Activated naive CD4-positive, alpha-beta T cell treated with Interleukin-2 at 50 U/mL for 16 hours (primary cell): ENCODE measurements at regions not wholly inside any gene's neighbourhood (a gene's known extent, or its start where the extent isn't known, plus 50 kb on each side); places are given as distances from the start of the nearest gene placed in this dataset.
"Not testable (repeated sequence)": the region's sequence is repeated elsewhere in the genome, so short reads cannot be mapped to it uniquely, and the experiment has no call there.

ENCODE experiments used
- DNase-seq: peaks from one replicate; pipeline ENCODE4 v3.0.0-alpha.2; 2020

DNA sequence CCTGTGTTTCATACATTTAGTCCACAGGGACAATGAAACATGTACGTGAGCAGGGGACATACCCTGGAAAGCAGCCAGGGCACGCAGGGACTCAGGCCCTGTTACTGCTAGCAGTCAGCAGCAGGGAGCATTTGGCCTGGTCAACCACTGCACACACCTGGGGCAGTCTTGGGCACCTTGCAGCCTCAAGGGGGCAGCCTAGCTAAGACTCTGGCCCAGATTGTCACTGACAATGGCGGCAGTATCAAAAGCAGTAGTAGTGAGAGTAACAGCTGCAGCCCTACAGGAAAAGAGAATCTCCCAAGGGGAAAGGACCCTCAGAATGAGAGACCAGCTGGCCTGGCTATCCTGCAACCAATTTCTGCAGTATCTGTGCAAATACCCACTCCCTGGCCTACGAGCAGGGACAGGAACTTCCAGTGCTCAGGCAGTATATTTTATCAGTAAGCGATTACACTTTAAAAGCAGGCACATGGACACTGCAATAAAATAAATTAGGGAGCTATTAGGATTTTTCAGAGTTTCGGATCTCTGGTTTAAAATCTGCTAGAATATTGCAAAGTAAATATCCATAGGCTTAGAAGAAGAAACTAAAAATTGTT lies 475.6 kb downstream of the LTN1 start:
- peak; percentile 59 for DNase-seq

DNA sequence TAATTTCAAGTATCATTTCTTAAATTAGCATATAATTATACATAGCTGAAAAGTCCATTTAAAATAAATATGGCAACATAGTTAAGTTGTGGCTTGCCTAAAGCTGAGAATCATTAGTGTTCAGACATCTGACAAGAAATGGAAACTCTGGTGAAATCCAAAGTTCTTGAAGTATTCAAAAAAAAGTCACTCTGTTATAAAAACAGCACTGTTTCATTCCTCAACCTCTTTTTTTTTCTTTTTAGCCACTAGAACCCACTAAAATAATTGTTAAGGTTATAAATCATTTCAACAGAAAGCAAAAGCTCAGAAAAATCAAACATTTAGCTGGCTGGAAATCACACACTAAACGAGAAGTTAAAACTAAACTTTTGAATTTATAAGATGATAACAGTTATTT lies 476.7 kb downstream of the LTN1 start:
- no peak for DNase-seq

- no peak for DNase-seq
Observed at GRCh38 chr21:28513428-28513827, 479.2 kb downstream of the LTN1 start.

- DNase-seq, result no peak
Observed at GRCh38 chr21:28509031-28509430, 483.6 kb downstream of the LTN1 start.

GRCh38 chr21:28508126-28508525 lies 484.6 kb downstream of the LTN1 start:
- DNase-seq, result no peak

DNA sequence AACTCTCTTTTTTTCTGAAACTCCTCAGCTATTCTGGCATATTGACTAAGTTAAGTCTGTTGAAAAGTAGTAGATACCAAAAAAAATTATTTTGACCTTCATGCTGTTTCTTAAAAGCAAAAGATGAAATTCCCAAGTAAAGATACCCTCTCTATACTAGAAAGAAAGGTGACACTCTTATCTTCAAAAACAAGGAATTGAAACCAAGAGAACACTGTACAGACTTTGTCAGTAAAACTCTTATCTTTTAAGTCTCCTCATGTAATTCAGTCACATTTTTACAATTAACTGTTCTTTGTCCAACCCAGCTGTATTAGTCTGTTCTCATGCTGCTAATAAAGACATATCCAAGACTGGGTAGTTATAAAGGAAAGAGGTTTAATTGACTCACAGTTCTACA lies 496.2 kb downstream of the LTN1 start:
- DNase-seq, result no peak

DNA sequence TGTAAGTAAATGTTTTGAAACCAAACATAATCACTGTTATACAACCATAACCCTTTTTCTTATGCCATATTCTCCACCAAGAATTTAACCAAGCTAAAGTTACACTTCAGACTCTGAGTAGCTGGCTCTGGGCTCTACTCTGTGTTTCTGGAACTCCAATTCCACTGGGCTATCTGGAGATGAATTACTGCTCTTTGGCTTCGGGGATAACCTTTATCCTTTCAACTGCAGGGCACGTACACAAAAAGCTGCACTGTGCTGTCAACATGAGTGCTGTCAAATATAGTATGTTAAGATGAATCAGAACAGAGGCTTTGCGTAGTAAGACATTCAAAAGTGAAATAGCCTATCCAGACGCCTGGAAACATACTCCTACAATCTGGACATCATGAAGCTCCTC lies 500.6 kb downstream of the LTN1 start:
- no peak for DNase-seq

DNA sequence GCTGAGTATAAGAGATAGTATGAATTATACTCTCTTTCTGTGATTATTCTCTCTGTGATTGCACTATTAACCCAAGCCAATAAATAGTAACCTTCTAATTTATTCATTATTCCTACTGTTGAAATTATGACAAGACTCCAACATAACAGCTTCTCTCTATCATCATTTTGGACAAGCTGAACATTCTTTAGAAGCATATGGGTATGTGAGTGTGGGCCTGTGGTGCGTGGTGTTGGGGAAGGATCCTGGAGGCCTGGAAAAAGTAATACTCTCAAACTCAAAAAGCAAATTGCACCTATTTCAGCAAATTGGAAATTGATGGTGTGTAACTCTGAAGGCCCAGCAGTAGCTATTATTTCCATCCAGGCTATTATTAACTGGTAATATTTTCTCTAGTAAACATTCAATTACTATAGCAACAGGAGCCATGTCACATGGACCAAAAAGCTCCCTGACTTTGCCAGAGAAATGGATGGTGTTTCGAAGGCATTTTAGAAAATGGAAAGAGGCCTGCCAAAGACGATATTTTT lies 502.8 kb downstream of the LTN1 start:
- no peak for DNase-seq

DNA sequence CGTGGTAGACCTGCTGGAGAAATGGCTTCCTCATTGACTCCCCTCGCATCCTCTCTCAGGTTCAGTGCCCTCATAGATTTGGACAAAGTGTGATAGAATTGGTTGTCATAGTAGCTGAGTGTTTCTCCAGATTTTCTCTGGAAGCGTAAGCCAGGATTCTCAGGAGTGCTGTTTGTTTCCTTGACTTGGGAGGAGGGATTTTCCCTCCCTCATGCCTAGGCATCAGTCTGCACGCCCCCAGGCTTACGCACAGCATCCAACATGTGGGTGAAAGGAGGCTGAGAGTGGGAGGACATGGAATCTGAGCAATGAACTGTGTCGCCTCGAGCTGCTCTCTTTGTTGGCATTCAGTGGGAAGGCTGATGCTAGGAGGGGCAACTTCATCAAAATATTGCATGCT lies 503.5 kb downstream of the LTN1 start:
- DNase-seq, result no peak

DNA sequence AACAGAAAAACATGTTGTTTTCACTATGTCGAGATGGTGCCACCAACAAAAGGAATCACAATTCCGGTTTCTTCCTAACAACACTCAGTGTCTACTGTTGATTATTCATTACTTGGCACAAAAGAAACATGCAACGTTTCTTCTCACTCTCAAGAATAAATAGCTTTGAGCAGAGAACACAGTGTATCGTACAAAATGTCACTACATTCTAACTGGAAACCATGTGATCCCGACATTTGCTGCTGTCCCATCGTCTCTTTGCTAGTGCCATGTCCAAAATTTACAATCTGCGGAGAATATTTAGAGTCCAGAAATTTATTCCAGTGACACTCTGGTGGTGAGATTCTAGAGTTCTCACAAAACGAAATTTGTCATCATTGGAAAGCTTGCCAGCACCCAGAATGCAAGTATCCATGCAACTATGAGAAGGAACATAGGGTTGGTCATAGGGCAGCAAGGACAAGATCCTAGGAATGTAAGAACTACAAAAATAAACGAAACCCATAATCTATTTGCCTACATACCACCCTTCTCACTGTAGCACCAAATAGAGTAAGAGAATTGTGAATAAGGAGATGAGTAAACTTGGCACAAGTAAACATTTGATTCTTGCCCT lies 505.1 kb downstream of the LTN1 start:
- DNase-seq, result no peak

- DNase-seq, result no peak
Observed at GRCh38 chr21:28485301-28486022, 507.2 kb downstream of the LTN1 start.

- no peak for DNase-seq
Observed at GRCh38 chr21:28483301-28484035, 509.2 kb downstream of the LTN1 start.

DNA sequence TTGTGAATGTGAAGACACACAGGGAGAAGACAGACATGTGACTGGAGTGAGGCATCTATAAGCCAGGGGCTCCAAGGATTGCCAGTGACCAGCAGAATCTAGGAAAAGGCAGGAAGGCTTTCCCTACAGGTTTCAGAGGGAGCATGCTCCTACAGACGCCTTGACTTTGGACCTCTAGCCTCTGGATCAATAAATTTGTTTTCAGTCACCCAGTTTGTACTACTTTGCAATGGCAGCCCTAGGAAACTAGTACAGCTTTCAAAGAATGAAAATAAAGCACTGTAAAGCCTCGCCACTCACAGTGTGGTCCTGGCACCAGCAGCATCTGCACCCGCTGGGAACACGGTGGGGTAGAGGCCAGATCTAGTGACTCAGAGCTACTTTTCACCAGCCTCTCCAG lies 510.0 kb downstream of the LTN1 start:
- DNase-seq, result no peak

GRCh38 chr21:28480470-28480869 lies 512.2 kb downstream of the LTN1 start:
- DNase-seq, result no peak

DNA sequence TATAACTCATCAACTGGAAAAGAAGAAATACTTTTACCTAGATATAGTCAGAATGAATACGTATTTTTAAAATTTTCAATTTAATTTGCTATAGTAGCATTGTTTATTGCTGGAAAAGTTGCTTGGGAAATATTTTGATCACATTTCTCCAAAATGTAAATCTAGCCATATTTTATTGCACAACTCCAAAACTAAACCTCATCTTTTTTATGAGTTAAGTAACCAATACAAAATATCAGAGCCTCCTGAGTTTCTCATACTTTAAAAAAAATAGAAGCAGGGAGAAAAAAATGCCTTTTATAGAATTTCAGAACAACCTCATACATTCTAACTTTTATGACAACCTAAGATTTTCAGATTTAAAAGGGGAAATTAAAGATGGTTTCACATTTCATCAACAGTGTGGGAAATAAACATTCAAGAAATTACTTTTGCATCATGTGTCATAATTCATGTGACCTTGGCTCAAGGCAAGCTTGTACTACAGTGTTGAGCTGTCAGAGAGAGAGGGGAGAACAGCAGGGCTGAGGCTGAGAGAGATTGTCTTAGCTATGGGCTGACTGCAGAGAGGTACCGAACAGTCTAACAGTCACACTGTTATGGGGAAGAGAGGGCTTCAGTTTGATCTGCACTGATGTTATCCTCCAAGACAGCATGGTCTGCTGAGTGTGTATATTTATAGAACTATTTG lies 519.0 kb downstream of the LTN1 start:
- DNase-seq, result no peak

DNA sequence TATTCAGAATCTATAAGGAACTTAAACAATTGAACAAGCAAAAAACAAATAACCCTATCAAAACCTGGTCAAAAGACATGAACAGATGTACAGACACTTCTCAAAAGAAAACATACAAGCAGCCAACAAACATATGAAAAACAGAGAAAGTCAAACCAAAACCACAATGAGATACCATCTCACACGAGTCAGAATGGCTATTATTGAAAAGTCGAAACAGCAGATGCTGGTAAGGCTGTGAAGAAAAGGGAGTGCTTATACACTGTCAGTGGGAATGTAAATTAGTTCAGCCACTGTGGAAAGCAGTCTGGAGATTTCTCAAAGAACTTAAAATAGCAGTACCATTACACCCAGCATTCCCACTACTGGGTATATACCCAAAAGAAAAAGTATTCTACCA lies 520.1 kb downstream of the LTN1 start:
- DNase-seq, result not testable (repeated sequence)

GRCh38 chr21:28464988-28465387 lies 527.7 kb downstream of the LTN1 start:
- no peak for DNase-seq

GRCh38 chr21:28464095-28464494 lies 528.6 kb downstream of the LTN1 start:
- DNase-seq, result no peak

DNA sequence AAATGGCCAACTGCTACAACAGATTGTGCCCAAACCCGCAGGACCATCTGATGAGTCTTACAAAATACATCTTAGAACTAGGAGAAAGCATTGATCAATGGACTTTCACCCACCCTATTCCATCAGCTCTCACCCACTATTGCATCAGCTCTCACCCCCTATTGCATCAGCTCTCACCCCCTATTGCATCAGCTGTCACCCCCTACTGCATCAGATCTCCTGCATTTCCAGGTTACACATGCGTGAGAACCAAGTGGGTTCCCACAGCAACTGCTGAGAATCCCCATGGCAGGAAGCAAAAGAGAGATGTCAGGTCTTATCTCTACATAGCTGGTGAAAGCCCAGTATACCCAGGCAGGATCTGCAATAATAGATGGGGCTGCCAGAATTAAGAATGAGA lies 533.5 kb downstream of the LTN1 start:
- DNase-seq, result no peak

DNA sequence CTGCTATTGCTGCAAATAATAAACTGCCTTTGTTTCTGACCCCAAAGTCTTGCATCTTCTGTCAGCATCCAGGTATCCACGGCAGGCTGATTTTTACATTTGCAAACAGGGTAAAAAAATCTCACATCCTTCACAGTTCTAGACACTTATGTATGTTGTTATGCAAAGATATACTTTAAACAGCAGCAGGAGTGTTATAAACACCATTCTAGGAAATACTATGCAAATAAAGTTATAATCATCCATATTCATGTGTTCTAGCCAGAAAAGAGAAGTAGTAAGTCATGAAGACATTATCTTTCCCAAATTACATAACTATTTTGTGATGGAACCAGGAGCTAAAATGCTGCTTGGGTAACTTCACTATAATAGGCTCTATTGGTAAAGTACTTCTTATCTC lies 534.2 kb downstream of the LTN1 start:
- no peak for DNase-seq

GRCh38 chr21:28455253-28455600 lies 537.5 kb downstream of the LTN1 start:
- DNase-seq, result no peak

GRCh38 chr21:28454564-28455252 lies 538.0 kb downstream of the LTN1 start:
- no peak for DNase-seq
